GM12865 (cell line): ENCODE measurements at regions not wholly inside any gene's neighbourhood (a gene's known extent, or its start where the extent isn't known, plus 50 kb on each side); places are given as distances from the start of the nearest gene placed in this dataset.

Experiments
- DNase-seq: peaks from one replicate; pipeline ENCODE4 v3.0.0; 2010; ENCODE audit warnings: low read depth
- H3K4me3 ChIP-seq: 2 replicates; pipeline ENCODE4 v1.5.1; 2011; ENCODE audit warnings: mild to moderate bottlenecking, low read depth, low read length, control low read depth
- TF ChIP-seq, protein P1 (sequence below): IDR thresholded peaks from 2 replicates; pipeline ENCODE4 v1.5.1; 2011; ENCODE audit warnings: low read length, control low read depth, low read depth, inconsistent platforms; ENCODE audit not compliant: insufficient read depth; ENCODE audit errors: missing control alignments

- DNase-seq = no peak
- TF ChIP-seq, protein P1, sequence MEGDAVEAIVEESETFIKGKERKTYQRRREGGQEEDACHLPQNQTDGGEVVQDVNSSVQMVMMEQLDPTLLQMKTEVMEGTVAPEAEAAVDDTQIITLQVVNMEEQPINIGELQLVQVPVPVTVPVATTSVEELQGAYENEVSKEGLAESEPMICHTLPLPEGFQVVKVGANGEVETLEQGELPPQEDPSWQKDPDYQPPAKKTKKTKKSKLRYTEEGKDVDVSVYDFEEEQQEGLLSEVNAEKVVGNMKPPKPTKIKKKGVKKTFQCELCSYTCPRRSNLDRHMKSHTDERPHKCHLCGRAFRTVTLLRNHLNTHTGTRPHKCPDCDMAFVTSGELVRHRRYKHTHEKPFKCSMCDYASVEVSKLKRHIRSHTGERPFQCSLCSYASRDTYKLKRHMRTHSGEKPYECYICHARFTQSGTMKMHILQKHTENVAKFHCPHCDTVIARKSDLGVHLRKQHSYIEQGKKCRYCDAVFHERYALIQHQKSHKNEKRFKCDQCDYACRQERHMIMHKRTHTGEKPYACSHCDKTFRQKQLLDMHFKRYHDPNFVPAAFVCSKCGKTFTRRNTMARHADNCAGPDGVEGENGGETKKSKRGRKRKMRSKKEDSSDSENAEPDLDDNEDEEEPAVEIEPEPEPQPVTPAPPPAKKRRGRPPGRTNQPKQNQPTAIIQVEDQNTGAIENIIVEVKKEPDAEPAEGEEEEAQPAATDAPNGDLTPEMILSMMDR = no peak
- no peak overlapping the region for H3K4me3 ChIP-seq
Observed at GRCh38 chr5:125261505-125262250, 515.2 kb upstream of the ZNF608 start.

GRCh38 chr5:125262782-125263181 is 516.3 kb upstream of the ZNF608 start:
- TF ChIP-seq, protein P1 = no peak
- no peak for DNase-seq
- H3K4me3 ChIP-seq = no peak overlapping the region

DNA sequence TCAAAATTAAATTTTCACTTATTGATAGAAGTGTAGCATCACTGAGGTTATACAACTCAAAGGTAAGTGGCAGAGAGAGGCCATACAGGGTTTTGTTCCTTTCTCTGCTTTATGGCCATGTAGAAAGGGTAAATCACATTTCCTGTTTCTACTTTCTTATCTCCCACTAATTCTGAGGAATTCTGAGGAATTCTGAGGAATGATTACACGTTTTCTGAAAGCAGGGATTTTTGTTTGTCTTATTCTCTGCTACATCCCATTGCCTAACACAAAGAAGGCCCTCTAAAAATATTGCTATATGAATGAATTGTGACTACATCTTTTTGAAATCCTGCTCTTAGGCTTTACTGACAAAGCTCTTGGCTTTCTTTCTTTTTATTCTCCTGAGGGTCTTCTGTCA is 516.9 kb upstream of the ZNF608 start:
- TF ChIP-seq, protein P1 = no peak
- no peak overlapping the region for H3K4me3 ChIP-seq
- DNase-seq = no peak

DNA sequence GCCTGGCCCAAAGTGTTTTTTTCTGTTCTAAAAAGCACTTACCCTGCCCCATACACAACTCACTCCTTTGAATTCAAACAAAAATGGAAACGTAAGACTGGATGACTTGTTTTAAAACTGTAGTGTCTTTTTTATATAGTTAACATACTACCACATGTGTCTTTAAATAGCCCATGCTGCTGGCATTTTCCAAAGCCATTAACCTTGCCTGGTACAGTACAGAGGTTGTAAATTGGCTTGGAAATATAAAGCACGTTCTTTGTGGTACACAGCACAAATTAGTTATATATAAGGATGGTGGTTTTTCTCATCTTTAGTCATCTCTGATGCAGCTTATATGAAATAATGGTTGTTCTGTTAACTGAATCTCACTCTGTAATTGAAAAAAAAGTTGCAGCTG is 519.7 kb upstream of the ZNF608 start:
- H3K4me3 ChIP-seq = no peak overlapping the region
- no peak for DNase-seq
- TF ChIP-seq, protein P1 = no peak

- no peak overlapping the region for H3K4me3 ChIP-seq
- TF ChIP-seq, protein P1 = no peak
- DNase-seq = no peak
Observed at GRCh38 chr5:125267636-125268248, 521.3 kb upstream of the ZNF608 start.

GRCh38 chr5:125269926-125270325 is 523.5 kb upstream of the ZNF608 start:
- H3K4me3 ChIP-seq = no peak overlapping the region
- no peak for DNase-seq
- TF ChIP-seq, protein P1 = no peak

DNA sequence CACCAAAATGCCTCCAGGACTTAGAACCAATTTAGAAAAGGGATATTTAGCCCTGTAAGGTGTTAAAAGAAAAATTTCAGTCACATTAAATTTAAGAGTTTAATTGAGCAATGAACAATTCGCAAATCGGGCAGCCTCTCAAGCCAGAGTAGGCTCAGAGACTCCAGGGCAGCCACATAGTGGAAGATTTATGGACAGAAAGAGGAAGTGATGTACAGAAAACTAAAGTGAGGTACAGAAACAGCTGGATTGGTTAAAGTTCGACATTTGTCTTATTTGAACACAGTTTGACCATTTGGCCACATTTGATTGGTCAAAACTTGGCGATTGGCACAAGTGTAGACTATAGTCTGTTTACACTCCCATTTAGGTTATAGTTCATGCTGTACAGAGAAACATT is 525.9 kb upstream of the ZNF608 start:
- no peak for DNase-seq
- TF ChIP-seq, protein P1 = no peak
- H3K4me3 ChIP-seq = no peak overlapping the region
